GM21619 (cell line): ENCODE measurements at regions not wholly inside any gene's neighbourhood (a gene's known extent, or its start where the extent isn't known, plus 50 kb on each side); places are given as distances from the start of the nearest gene placed in this dataset.

ENCODE experiments used
- ATAC-seq: cut with Tn5 transposase; IDR thresholded peaks from one replicate; pipeline ENCODE4 v1.9.1; 2021; ENCODE audit not compliant: unreplicated experiment

DNA sequence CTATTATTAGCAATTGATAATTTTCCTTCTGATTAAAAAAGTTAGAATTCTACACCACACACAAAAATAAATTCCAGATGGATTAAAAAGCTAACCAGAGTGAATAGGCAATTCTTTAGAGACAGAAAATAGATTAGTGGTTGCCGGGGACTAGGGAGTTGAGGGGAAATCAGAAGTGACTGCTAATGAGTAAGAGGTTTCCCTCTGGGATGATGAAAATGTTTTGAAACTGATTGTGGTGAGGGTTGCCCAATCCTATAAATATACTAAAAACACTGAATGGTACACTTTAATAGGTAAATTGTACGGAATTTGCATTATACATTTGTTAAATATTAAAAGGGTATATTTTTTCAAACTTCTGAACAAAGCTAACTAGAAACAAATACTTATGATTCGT is 214.9 kb downstream of the GPAM start:
- no peak for ATAC-seq

DNA sequence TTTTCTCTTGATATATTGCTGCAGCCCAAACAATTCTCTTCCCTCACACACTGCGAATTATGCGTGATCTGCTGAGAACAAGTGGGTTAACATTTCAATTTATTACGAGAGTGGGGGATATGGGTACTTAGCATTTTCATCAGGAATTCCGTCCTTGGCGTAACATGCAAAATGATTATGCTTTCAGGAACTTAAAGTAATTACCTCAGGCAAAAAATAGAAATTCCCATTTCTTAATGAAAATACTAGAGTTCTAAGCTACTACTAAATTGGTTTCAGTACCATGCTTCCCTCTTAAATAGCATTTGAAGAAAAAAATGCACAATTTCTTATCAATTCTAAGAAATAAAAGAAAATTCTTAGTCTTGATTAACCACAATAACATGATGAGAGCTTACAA is 213.5 kb downstream of the GPAM start:
- no peak for ATAC-seq

GRCh38 chr10:111972109-111972508 is 211.5 kb downstream of the GPAM start:
- ATAC-seq = no peak

DNA sequence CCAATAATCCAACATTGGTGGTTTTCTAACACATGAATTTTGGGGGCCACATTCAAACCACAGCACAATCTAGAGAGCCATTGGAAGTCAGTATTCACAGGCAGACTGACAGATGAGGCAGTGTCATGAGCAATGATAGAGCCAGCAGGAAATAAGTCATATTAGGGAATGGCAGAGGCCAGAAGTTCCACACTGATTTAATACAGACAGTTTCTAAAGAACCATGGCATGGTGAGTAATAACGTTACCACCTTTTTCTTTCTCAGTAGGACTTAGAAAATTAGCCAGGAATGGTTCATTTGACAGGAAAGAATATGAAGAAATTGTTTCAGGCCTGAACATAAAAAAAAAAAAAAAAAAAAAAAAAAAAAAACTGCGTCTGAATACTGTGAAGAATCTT is 210.3 kb downstream of the GPAM start:
- no peak for ATAC-seq

- no peak for ATAC-seq
These were observed 209.7 kb downstream of the GPAM start for GRCh38 chr10:111973826-111974225.

DNA sequence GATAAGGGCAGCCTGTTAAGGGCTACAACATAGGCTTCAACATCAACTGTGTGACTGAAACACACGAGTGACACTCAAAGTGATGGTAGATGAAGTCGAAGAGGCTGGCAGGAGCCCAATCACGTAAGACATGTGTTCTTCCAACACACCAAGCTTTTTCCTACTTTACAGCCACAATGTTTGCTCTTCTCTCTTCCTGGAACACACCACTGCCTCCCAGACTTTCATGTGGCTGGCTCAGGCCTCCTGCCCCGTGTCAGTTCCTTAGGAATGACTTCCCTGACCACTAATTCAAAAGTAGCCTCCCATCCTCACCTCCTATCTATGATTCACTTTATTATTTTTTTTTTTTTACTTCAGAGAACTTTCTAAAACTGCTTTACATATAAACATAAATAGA is 209.2 kb downstream of the GPAM start:
- ATAC-seq = no peak

DNA sequence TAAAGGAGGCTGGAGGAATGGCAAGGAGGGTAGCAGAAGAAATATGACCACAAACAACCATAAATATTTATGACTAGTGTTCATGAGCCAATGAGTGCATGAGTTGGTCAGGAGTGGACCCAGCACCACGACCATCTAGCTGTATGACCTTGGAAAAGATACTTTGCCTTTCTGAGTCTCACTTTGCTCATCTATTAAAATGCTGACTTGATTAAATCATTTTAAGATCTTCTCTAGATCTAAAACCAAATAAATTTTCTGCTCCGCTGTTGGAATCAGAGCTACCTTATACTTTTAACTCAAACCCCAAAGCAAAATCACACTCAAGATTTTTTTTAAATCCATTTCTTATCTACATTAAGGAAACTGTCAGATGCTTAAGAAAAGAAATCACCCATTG is 207.0 kb downstream of the GPAM start:
- ATAC-seq = no peak

GRCh38 chr10:111984057-111984456 is 199.5 kb downstream of the GPAM start:
- ATAC-seq = no peak

DNA sequence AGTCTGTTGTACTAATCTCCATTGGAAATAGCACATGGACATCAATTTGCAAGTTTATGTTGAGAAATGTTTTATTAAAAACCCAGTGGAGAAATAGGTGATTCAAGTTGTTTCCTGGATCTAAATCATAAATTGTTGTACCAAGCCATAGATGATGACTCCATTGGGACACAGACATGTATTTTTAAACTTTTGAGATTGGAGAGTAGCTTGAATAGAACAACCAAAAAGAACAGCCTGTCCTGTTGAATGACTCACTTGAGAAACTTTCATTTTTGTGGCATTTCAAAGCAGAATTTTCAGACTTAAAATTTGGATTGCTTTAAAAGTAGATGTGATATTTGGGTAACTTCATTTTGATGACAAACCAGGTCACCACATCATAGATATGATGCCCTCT is 197.5 kb downstream of the GPAM start:
- no peak for ATAC-seq

DNA sequence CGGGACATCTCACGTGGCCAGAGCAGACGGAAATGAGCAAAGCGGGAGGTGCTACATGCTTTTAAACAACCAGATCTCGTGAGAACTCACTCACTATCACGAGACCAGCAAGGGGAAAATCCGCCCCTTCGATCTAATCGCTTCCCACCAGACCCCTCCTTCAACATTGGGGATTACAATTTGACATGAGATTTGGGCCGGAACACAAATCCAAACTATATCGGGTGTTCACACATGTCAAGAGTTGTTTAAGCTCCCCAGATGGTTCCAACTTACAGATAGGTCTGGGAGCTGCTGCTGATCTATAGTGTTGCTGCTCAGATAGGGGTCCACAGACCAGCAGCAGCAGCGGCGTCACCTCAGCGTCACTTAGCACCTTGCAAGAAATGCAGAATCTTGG is 194.9 kb downstream of the GPAM start:
- no peak for ATAC-seq

- ATAC-seq = no peak
These were observed 194.2 kb downstream of the GPAM start for GRCh38 chr10:111989136-111989911.

DNA sequence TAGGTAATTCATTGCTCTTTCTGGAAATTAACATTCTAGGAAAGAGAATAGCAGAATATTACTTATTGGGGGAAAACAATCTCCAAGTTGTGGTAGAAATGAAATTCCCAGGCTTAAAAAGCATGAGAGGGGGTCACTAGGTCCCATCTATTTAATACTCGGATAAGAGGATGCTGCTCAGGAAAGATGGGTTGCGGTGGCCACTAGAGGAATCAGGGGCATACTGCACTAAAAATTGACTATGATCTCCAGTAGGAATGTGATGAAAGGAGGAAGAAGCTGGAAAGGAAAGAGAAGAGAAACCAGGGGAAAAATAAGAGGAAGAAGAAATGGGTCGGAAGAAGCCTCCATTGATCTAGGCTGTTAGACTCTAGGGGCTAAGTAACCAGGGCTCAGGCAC is 192.8 kb downstream of the GPAM start:
- no peak for ATAC-seq

DNA sequence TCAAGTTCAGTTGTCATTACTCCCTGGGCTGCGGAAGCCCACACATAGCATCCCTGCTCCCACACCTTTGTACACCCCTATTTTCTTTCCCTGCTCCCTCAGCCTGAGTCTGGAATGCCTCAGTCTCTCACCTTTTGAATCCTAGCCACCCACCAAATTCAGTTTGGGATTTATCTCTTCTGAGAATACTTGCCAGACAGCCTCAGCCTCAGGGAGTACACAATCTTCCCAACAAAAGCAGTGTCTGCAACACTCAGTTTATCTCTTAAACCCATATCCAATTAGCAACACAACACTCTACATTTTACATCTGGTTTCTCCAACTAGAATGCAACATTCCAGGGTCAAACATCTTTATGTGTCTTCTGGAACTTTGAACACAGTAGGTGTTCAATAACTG is 190.2 kb downstream of the GPAM start:
- ATAC-seq = no peak

DNA sequence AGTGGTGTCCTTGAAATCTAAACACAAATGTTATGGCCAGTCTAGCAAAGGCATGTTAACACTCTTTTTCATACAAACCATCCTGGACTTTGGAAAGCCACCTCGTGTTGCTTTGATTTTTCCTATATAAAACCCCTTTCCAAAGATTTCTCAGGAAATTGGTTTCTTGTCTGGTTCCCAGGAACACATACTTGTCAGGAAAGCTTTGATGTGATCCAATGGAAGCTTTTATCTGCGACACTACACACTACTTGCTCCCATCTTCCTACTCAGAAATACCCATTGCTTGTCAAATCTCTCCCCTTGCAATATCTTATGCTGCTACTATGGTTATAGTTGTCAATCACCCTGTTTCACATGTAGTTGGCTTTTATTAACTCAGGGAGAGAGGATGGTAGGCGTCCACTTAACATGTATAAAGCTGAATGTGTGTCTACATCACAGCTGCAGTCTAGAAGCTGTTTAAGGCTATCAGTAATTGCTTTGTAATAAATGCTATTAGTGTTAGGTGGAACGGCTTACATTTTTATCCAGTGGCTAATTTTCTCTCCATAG is 189.6 kb downstream of the GPAM start:
- ATAC-seq = no peak

DNA sequence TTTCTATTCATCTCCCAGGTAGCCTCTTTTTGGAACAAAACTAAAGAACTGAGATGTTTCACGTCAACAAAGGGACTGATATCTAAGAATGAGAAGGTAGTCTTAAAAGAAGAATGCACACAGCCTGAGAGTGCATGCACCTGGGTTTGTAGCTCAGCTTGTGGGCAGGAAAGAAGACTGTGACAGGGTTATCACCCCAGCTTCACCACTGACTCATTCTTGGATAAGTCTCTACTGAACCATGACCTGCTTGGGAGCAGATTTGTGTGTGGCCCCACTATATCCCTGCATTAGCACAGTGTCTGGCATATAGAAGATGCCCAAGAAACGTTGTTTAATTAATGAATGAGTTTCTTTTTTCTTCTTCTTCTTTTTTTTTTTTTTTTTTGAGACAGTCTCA is 187.5 kb downstream of the GPAM start:
- peak; percentile 99 for ATAC-seq

- no peak for ATAC-seq
These were observed 184.8 kb downstream of the GPAM start for GRCh38 chr10:111998728-111999127.

- no peak for ATAC-seq
These were observed 184.2 kb downstream of the GPAM start for GRCh38 chr10:111999205-111999914.

DNA sequence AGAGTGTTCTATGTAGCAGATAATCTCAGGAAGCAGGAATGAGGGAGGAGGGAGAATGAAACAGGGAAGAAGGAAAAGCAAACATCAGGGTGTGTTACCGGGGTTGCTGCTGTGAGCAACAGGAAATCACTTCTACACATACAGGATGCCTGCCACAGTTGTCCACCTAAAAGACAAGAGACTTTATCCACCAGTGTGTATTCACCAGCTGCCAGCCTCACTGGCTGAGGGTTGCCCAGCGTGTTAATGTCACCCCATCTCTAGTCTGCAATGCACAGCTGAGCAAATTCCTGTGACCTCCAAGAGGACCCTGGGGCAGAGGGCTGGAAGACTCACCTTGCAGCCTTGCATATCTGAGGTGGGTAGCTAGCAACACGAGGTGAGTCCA is 183.7 kb downstream of the GPAM start:
- ATAC-seq = no peak

DNA sequence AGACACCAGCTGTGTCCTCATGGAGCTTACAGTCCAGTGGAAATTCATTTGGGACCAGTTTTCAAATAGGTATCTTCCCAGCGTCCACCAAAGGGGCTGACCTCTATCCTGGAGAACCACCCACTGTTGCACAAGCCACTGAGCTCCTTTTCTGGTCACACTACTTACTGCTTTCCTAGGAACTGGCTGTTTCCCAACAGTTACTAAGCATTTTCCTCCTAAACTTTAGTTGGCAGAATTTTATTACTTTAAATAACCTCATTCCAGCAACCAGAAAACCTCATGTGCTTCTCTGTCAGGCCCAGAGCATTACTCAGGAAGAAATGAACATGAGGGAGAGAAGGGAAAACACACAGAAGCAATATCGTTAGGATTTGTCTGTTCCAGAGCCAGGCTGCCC is 183.1 kb downstream of the GPAM start:
- ATAC-seq = no peak

DNA sequence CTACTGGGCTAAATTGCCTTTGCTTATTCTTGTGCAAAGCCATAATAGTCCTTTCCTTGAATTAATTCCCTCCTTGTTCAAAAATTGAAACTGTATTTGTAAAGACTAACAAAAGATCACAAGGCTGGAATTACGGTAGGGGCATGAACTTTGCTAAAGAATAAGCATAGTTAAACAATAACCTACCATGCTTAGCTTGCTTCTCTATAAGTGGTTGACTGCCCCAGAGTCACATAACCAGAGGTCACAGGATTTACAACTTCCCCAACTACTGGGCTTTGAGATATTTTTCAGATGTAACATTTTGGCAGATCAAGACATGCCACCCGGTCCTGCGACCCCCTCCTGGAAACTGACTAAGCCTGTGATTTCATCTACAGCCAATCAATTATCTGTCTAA is 181.4 kb downstream of the GPAM start:
- ATAC-seq = no peak

GRCh38 chr10:112004075-112004474 is 179.5 kb downstream of the GPAM start:
- ATAC-seq = no peak

- ATAC-seq = no peak
These were observed 178.5 kb downstream of the GPAM start for GRCh38 chr10:112005044-112005443.
